DMS79 (cell line): ENCODE measurements at regions not wholly inside any gene's neighbourhood (a gene's known extent, or its start where the extent isn't known, plus 50 kb on each side); places are given as distances from the start of the nearest gene placed in this dataset.
"Not testable (repeated sequence)": the region's sequence is repeated elsewhere in the genome, so short reads cannot be mapped to it uniquely, and the experiment has no call there.

Experiments
- DNase-seq: peaks from one replicate; lab custom pipeline; 2025; lab: John Stamatoyannopoulos, UW

GRCh38 chr2:121133551-121134319 is 151.3 kb downstream of the TFCP2L1 start:
- DNase-seq: no peak

GRCh38 chr2:121134728-121135127 is 150.3 kb downstream of the TFCP2L1 start:
- no peak for DNase-seq

DNA sequence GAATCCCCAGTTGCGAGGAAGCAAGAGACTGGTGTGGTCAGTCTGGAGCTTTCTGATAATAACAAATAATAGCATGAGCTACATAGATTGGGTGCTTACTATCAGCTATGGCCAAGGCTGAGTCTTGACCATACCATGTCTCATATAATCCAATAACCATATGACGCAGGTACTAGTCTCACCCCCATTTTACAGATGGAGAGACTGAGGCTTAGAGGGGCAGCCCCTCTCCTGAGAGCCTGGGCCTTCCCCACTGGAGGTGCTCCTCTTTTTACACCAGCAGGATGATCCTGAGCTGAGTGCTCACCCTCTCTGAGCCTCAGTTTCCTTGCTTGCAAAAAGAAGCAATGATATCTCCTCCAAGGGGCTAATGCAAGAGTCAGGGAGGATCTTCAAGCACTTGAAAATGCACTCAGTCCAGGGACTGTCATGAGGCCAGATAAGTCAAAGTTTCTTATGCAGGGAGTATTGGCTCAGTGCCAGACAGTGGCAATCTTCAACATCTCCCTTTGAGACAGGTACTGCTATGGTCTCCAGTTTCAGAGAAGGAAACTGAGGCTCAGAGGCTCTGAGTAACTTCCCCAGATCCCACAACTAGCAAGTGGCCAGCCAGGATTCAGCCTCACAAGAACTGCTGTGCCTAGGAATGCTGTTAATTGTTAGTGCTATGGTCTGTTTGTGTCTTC is 149.7 kb downstream of the TFCP2L1 start:
- no peak for DNase-seq

- no peak for DNase-seq
Observed at GRCh38 chr2:121136323-121136722, 148.7 kb downstream of the TFCP2L1 start.

DNA sequence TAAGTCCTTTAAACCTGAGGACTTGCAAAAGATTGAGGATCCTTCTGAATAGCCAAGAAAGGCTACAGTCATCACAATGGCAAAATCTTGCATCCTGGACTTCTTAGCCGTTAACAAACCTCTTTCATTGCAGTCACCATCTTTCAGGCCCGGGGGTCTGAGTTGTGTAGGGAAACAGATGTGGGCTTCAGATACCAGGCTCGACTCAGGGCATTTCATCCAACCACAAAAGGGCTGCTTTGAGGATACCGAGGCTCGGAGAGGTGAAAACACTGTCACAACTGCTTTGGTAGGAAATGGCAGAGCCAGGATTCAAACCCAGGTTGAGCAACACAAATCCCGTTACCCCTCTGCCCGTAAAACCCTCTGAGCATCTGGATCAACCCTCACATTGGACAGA is 147.4 kb downstream of the TFCP2L1 start:
- DNase-seq: no peak

DNA sequence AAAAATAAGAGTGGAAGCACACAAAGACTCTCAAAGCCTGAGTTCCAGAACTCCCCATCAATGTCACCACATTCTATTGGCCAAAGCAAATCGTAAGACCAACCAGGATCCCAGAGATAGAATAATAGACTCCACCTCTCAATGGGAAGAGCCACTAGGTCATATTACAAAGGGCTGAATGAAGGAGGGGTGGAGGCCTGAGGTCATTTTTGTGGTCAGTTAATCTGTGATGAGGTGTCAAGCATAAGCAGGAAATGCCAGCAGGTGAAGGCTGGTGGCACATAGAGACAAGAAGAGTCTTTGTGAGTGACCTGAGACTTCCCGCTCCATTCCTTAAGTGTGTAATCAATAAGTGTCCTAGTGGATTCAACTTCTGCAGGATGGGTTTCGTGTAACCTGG is 144.3 kb downstream of the TFCP2L1 start:
- no peak for DNase-seq

GRCh38 chr2:121142452-121142851 is 142.6 kb downstream of the TFCP2L1 start:
- DNase-seq: no peak

DNA sequence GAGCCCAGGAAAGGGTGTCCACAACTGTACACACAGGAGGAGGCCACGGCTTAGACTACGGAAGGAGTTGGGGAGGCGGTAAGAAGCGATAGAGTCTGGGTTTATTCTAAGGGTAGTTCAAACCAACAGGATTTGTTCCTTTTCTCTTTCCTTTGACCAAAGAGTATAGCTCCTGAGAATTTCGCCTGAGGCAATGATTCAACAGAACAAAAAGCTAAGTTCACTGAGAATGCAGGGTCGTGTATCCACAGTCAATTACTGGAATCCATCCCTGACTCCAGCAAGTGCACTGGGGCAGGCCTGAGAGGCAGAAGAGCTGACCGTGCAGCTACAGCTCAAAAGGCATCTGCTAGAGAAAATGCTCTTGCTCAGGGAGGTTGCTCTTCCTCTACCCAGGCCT is 140.9 kb downstream of the TFCP2L1 start:
- DNase-seq: no peak

GRCh38 chr2:121146630-121147029 is 138.4 kb downstream of the TFCP2L1 start:
- no peak for DNase-seq

GRCh38 chr2:121147766-121148165 is 137.2 kb downstream of the TFCP2L1 start:
- no peak for DNase-seq

DNA sequence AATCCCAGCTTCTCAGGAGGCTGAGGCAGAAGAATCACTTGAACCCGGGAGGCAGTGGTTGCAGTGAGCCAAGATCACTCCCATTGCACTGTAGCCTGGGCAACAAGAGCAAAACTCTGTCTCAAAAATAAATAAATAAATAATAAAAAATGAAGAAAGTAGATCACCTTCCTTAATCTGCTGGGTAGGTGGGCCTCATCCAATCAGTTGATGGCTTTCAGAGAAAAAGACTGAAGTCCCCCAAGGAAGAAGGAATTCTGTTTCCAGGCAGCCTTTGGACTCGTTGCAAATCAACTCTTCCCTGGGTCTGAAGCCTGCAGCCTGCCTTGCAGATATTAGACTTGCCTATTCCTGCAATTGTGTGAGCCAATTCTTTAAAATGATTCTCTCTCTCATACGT is 136.5 kb downstream of the TFCP2L1 start:
- no peak for DNase-seq

GRCh38 chr2:121149384-121149783 is 135.6 kb downstream of the TFCP2L1 start:
- DNase-seq: no peak

- no peak for DNase-seq
Observed at GRCh38 chr2:121150126-121150525, 134.9 kb downstream of the TFCP2L1 start.

- DNase-seq: no peak
Observed at GRCh38 chr2:121150713-121151112, 134.3 kb downstream of the TFCP2L1 start.

DNA sequence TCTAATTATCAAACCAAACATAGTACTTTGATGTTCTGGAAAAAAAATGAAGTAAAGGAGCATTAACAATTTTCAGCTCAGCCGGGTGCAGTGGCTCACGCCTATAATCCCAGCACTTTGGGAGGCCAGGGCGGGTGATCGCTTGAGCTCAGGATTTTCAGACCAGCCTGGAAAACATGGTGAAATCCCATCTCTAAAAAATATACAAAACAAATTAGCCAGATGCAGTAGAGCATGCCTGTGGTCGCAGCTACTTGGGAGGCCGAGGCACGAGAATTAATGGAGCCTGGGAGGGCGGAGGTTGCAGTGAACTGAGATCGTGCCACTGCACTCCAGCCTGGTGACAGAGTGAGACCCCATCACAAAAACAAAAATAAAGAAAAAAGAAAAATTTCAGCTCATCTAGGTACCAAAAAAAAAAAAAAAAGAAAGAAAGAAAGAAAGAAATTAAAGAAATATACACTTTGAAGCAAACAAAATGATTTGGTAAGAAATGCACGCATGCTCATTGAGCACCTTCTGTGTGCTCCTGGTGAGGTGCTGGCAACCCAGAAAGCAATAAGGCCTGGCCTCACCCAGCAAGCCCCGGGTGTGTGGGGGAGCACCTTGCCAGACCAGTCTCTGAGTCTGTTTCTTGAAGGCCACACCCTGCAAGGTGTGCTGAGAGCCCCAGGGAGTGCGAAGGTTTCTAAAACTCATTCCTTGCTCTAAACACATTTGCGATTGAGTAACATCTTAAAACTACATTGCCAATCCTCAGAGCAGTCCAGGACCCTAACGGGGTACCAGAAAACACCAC is 133.5 kb downstream of the TFCP2L1 start:
- no peak for DNase-seq

DNA sequence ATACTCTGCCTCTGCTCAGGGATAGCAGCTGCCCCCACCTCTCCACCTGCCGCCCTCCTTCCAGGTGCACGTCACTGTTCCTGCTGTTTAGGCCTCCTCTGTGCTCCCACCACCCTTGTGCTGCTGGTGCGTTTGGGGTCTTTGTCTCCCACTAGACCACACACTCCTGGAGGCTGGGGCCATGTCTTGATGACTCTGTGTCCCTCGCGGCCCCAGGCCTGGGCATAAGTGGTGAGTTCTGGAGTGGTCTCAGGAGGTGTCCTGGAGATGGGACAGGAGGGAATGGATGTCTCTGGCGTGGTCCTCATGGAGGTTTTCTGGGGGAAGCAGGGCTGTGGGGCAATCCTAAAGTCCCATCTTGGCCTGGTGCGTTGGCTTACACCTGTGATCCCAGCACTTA is 132.1 kb downstream of the TFCP2L1 start:
- DNase-seq: no peak

GRCh38 chr2:121153516-121153915 is 131.5 kb downstream of the TFCP2L1 start:
- DNase-seq: no peak

- no peak for DNase-seq
Observed at GRCh38 chr2:121155502-121156056, 129.4 kb downstream of the TFCP2L1 start.

DNA sequence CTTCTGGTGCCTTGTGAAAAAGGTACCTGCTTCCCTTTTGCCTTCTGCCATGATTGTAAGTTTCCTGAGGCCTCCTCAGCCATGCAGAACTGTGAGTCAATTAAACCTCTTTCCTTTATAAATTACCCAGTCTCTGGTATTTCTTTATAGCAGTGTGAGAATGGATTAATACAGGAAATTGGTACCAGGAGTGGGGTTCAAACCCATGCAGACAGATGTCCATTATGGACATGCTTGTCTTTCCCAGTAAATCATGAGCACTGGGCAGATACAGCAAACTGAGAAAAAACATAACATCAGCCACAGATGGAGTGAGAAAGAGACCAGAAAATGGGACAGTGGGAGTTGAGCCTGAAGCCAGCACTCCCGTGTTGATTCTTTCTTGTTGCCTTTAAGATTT is 127.5 kb downstream of the TFCP2L1 start:
- DNase-seq: not testable (repeated sequence)

GRCh38 chr2:121159291-121160071 is 125.5 kb downstream of the TFCP2L1 start:
- no peak for DNase-seq

GRCh38 chr2:121160366-121160765 is 124.6 kb downstream of the TFCP2L1 start:
- no peak for DNase-seq

GRCh38 chr2:121161272-121161671 is 123.7 kb downstream of the TFCP2L1 start:
- no peak for DNase-seq
